GM12864 (cell line): ENCODE measurements at regions not wholly inside any gene's neighbourhood (a gene's known extent, or its start where the extent isn't known, plus 50 kb on each side); places are given as distances from the start of the nearest gene placed in this dataset.

Experiments used
- DNase-seq: peaks from one replicate; pipeline ENCODE4 v3.0.0-alpha.2; 2011; ENCODE audit warnings: low read depth
- H3K4me3 ChIP-seq: 2 replicates; pipeline ENCODE4 v1.5.1; 2011; ENCODE audit warnings: mild to moderate bottlenecking, low read depth, low read length, control low read depth
- TF ChIP-seq, protein P1 (sequence below): IDR thresholded peaks from 2 replicates; pipeline ENCODE4 v1.5.1; 2011; ENCODE audit warnings: low read depth, mild to moderate bottlenecking, moderate library complexity, low read length, control low read depth, inconsistent platforms; ENCODE audit errors: missing control alignments

- DNase-seq: no peak
- TF ChIP-seq, protein P1, sequence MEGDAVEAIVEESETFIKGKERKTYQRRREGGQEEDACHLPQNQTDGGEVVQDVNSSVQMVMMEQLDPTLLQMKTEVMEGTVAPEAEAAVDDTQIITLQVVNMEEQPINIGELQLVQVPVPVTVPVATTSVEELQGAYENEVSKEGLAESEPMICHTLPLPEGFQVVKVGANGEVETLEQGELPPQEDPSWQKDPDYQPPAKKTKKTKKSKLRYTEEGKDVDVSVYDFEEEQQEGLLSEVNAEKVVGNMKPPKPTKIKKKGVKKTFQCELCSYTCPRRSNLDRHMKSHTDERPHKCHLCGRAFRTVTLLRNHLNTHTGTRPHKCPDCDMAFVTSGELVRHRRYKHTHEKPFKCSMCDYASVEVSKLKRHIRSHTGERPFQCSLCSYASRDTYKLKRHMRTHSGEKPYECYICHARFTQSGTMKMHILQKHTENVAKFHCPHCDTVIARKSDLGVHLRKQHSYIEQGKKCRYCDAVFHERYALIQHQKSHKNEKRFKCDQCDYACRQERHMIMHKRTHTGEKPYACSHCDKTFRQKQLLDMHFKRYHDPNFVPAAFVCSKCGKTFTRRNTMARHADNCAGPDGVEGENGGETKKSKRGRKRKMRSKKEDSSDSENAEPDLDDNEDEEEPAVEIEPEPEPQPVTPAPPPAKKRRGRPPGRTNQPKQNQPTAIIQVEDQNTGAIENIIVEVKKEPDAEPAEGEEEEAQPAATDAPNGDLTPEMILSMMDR: no peak
- H3K4me3 ChIP-seq: no peak overlapping the region
Measured at GRCh38 chr2:116832148-116832547, 982.3 kb upstream of the DDX18 start.

- TF ChIP-seq, protein P1: no peak
- H3K4me3 ChIP-seq: no peak overlapping the region
- no peak for DNase-seq
Measured at GRCh38 chr2:116833052-116833451, 981.4 kb upstream of the DDX18 start.

GRCh38 chr2:116842164-116842563 lies 972.3 kb upstream of the DDX18 start:
- no peak overlapping the region for H3K4me3 ChIP-seq
- DNase-seq: no peak
- TF ChIP-seq, protein P1: no peak

DNA sequence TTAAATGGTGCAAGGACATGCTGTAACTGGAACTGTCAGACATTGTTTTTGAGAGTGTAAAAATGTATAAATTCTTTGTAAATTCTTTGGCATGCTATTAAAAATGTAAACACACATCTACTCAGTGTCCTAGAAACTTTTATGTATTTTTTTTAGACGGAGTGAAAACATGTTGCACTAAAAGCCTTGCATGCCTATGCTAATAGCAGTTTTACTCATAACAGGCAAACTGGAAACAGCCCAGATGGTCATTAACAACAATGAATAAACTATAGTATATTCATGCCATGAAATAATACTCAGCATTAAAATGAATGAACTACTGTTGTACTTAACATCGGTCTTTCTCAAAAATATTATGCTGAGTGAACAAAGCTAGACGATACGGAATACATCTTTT lies 954.8 kb upstream of the DDX18 start:
- H3K4me3 ChIP-seq: no peak overlapping the region
- TF ChIP-seq, protein P1: no peak

GRCh38 chr2:116874021-116874420 lies 940.5 kb upstream of the DDX18 start:
- TF ChIP-seq, protein P1: no peak
- H3K4me3 ChIP-seq: no peak overlapping the region
- DNase-seq: no peak

More for the DNA sequence above, 954.8 kb upstream of the DDX18 start:
- no peak for DNase-seq

DNA sequence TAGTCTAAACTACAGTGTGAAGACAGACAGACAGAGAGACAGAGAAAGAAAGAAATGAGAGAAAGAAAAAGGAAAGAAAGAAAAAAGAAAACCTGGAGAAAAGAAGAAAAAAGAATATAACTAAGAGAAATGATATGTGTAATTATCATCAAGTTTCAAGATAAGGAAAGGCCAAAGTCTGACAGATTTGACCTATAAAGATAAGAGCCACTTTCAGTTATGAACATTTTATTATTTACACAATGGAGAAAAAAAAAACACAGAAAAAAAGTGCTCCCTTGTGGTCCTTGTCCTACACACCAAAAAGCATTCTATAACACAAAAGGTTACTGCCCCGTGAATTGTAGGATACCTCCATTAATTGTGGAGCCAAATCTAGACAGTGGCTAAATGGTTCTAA lies 937.2 kb upstream of the DDX18 start:
- TF ChIP-seq, protein P1: no peak
- no peak for DNase-seq
- no peak overlapping the region for H3K4me3 ChIP-seq

DNA sequence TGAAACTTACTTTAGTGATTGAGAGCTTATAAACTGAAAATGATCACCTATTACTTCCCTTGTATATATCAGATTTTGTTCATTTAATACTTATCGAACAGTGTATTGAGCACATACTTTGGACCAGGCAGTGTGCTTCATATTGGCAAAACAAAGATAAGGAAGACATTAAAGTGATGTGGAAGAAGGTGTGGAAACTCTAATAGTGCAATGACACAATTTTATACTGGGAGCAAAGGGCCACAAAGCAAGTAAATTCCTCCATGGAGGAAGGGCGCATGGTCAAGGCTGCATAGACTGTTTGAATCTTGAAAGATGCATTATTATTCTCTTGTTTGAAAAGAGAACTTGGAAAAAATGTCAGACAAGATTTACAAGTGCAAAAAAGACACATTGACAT lies 936.5 kb upstream of the DDX18 start:
- TF ChIP-seq, protein P1: no peak
- no peak for DNase-seq
- H3K4me3 ChIP-seq: no peak overlapping the region
